ENCODE measurements at regions not wholly inside any gene's neighbourhood (a gene's known extent, or its start where the extent isn't known, plus 50 kb on each side); places are given as distances from the start of the nearest gene placed in this dataset.
A peak's percentile ranks its signal among the peaks of the same experiment; 100 is the strongest.

- no peak for DNase-seq
Measured at GRCh38 chr11:80722629-80723028, 1281.8 kb upstream of the TENM4 start.

GRCh38 chr11:80720295-80720694, 1279.5 kb upstream of the TENM4 start:
- no peak for DNase-seq

- no peak for DNase-seq
Measured at GRCh38 chr11:80719292-80719646, 1278.4 kb upstream of the TENM4 start.

- no peak for DNase-seq
Measured at GRCh38 chr11:80718611-80719291, 1277.9 kb upstream of the TENM4 start.

- no peak for DNase-seq
Measured at GRCh38 chr11:80702264-80702663, 1261.4 kb upstream of the TENM4 start.

GRCh38 chr11:80700386-80700785, 1259.6 kb upstream of the TENM4 start:
- no peak for DNase-seq

- peak; percentile 16 for DNase-seq
Measured at GRCh38 chr11:80699406-80700177, 1258.8 kb upstream of the TENM4 start.

GRCh38 chr11:80698637-80699036, 1257.8 kb upstream of the TENM4 start:
- no peak for DNase-seq

GRCh38 chr11:80694385-80694784, 1253.6 kb upstream of the TENM4 start:
- DNase-seq = no peak

- DNase-seq = no peak
Measured at GRCh38 chr11:80687941-80688340, 1247.1 kb upstream of the TENM4 start.

GRCh38 chr11:80686889-80687288, 1246.1 kb upstream of the TENM4 start:
- DNase-seq = no peak

- DNase-seq = no peak
Measured at GRCh38 chr11:80673566-80673965, 1232.7 kb upstream of the TENM4 start.

- DNase-seq = no peak
Measured at GRCh38 chr11:80669620-80670019, 1228.8 kb upstream of the TENM4 start.

GRCh38 chr11:80668039-80668438, 1227.2 kb upstream of the TENM4 start:
- no peak for DNase-seq

- DNase-seq = no peak
Measured at GRCh38 chr11:80655834-80656233, 1215.0 kb upstream of the TENM4 start.

GRCh38 chr11:80650966-80651365, 1210.1 kb upstream of the TENM4 start:
- no peak for DNase-seq

- no peak for DNase-seq
Measured at GRCh38 chr11:80649186-80649585, 1208.4 kb upstream of the TENM4 start.

- DNase-seq = no peak
Measured at GRCh38 chr11:80638296-80638695, 1197.5 kb upstream of the TENM4 start.

GRCh38 chr11:80637571-80637970, 1196.7 kb upstream of the TENM4 start:
- DNase-seq = no peak

GRCh38 chr11:80636999-80637398, 1196.2 kb upstream of the TENM4 start:
- no peak for DNase-seq

- DNase-seq = no peak
Measured at GRCh38 chr11:80635178-80635577, 1194.3 kb upstream of the TENM4 start.

- no peak for DNase-seq
Measured at GRCh38 chr11:80632691-80633090, 1191.9 kb upstream of the TENM4 start.

- DNase-seq = no peak
Measured at GRCh38 chr11:80632156-80632555, 1191.3 kb upstream of the TENM4 start.

GRCh38 chr11:80629466-80629865, 1188.6 kb upstream of the TENM4 start:
- no peak for DNase-seq

- no peak for DNase-seq
Measured at GRCh38 chr11:80627364-80627763, 1186.5 kb upstream of the TENM4 start.

Data from right hindlimb (tissue), 1 donor.